ENCODE measurements at regions not wholly inside any gene's neighbourhood (a gene's known extent, or its start where the extent isn't known, plus 50 kb on each side); places are given as distances from the start of the nearest gene placed in this dataset.

GRCh38 chr6:71733970-71734899 is 152.1 kb upstream of the RIMS1 start (continued):
- TF ChIP-seq REST (tag by site-specific recombination; IDR thresholded peaks at IDR 0.05) (no peak), ZNF544 (tag by site-specific recombination; IDR thresholded peaks at IDR 0.05) (no peak), HIC1 (tag by site-specific recombination; IDR thresholded peaks at IDR 0.05) (no peak), GLI4 (tag by site-specific recombination; IDR thresholded peaks at IDR 0.05) (no peak), ZNF692 (tag by site-specific recombination; IDR thresholded peaks at IDR 0.05) (no peak), ZNF175 (tag by site-specific recombination; IDR thresholded peaks at IDR 0.05) (no peak), ZNF335 (tag by site-specific recombination; conservative IDR thresholded peaks at IDR 0.05) (no peak), REPIN1 (tag by site-specific recombination; IDR thresholded peaks at IDR 0.05; ENCODE audit: low read depth) (no peak), OVOL3 (tag by site-specific recombination; IDR thresholded peaks at IDR 0.05) (no peak)

- Histone ChIP-seq H3K27ac (ENCODE audit: extremely low read depth, low read depth, low read length) (no peak overlapping the region), H3K9me3 (ENCODE audit: control insufficient read depth, insufficient read depth, low read depth, low read length) (no peaks in the 10 kb centered on the region), H3K4me1 (ENCODE audit: control insufficient read depth, insufficient read depth, low read length) (no peaks in the 10 kb centered on the region), H3K36me3 (ENCODE audit: control insufficient read depth in 2 of 2, insufficient read depth in 1 of 2, low read length in 2 of 2) (no peaks in the 10 kb centered on the region), H3K4me3 (ENCODE audit: low read depth, low read length) (no peak overlapping the region)
- CTCF ChIA-PET = no interaction called here
- POLR2A ChIA-PET = no interaction called here
- no peak for TF ChIP-seq ZNF146 (tag by site-specific recombination; IDR thresholded peaks at IDR 0.05)
Observed at GRCh38 chr6:71737953-71738352, 148.4 kb upstream of the RIMS1 start.

- Histone ChIP-seq H3K27ac (ENCODE audit: extremely low read depth, low read depth, low read length) (no peak overlapping the region), H3K9me3 (ENCODE audit: control insufficient read depth, insufficient read depth, low read depth, low read length) (no peaks in the 10 kb centered on the region), H3K4me1 (ENCODE audit: control insufficient read depth, insufficient read depth, low read length) (no peaks in the 10 kb centered on the region), H3K4me3 (ENCODE audit: low read depth, low read length) (no peak overlapping the region), H3K36me3 (ENCODE audit: control insufficient read depth in 2 of 2, insufficient read depth in 1 of 2, low read length in 2 of 2) (no peaks in the 10 kb centered on the region)
- ChIA-PET CTCF (interaction anchor here (0.8 to 1.3 kb wide), 2 partner anchors 17 to 124 kb away, joined by 3 to 5 read pairs; no protein-coding TSS in a partner anchor), POLR2A (no interaction called here)
- no peak for TF ChIP-seq ZNF707 (tag by site-specific recombination; IDR thresholded peaks at IDR 0.05)
- TF ChIP-seq ZNF335 (tag by site-specific recombination; conservative IDR thresholded peaks at IDR 0.05) = no peak
- TF ChIP-seq ZNF280D (tag by site-specific recombination; IDR thresholded peaks at IDR 0.05) = no peak
- TF ChIP-seq ZNF624 (tag by site-specific recombination; IDR thresholded peaks at IDR 0.05) = no peak
- no peak for TF ChIP-seq AEBP2 (tag by site-specific recombination; IDR thresholded peaks at IDR 0.05; ENCODE audit: borderline replicate concordance)
- no peak for TF ChIP-seq ZNF133 (tag by site-specific recombination; IDR thresholded peaks at IDR 0.05)
Observed at GRCh38 chr6:71745525-71745924, 140.8 kb upstream of the RIMS1 start.
